SJCRH30 (cell line): ENCODE measurements at regions not wholly inside any gene's neighbourhood (a gene's known extent, or its start where the extent isn't known, plus 50 kb on each side); places are given as distances from the start of the nearest gene placed in this dataset.

Experiments used
- DNase-seq, 2 experiments: peaks; one replicate each; pipeline ENCODE4 v3.0.0-alpha.2; 2015 to 2020
- H3K27ac ChIP-seq: fragments of 250-450 bp; sonication (Bioruptor Pico); 2 replicates; pipeline ENCODE4 v1.5.1; 2020; ENCODE audit warnings: mild to moderate bottlenecking, moderate library complexity
- H3K27me3 ChIP-seq: fragments of 250-450 bp; sonication (Bioruptor Pico); 2 replicates; pipeline ENCODE4 v1.5.1; 2020; ENCODE audit warnings: mild to moderate bottlenecking, moderate library complexity
- H3K36me3 ChIP-seq: fragments of 250-450 bp; sonication (Bioruptor Pico); 2 replicates; pipeline ENCODE4 v1.5.1; 2020; ENCODE audit warnings: mild to moderate bottlenecking, moderate library complexity
- H3K4me1 ChIP-seq: fragments of 250-450 bp; sonication (Bioruptor Pico); 2 replicates; pipeline ENCODE4 v1.5.1; 2020; ENCODE audit warnings: mild to moderate bottlenecking, moderate library complexity
- H3K4me3 ChIP-seq: fragments of 250-450 bp; sonication (Bioruptor Pico); 2 replicates; pipeline ENCODE4 v1.5.1; 2020; ENCODE audit warnings: mild to moderate bottlenecking, moderate library complexity
- H3K9me3 ChIP-seq: fragments of 250-450 bp; sonication (Bioruptor Pico); replicated peaks from 2 replicates; pipeline ENCODE4 v1.5.1; 2020; ENCODE audit warnings: mild to moderate bottlenecking, moderate library complexity

DNA sequence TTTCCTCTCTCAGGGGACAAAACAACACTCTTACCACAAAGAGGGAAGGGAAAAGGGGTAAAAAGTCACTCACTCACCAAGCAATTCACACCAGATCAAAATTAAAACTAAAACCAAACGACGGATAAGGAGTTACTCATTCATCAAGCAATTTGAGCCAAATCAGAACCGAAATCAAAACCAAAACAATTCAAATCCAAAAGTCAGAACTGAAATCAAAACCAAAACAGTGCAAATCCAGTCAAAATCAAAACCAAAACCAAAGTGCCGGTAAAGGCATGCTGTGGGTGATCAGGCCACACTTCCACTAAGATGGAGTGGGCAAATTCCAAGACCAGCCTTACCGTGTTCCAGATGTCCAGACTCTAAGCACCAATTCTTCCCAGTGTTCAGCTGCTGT is 717.9 kb downstream of the AMY1C start:
- Histone ChIP-seq H3K4me3 (no peak overlapping the region), H3K4me1 (no peaks in the 10 kb centered on the region), H3K36me3 (no peaks in the 10 kb centered on the region), H3K9me3 (no peaks in the 10 kb centered on the region), H3K27me3 (no peaks in the 10 kb centered on the region; the same call in 1 of the 2 replicates), H3K27ac (no peak overlapping the region)
- DNase-seq = no peak

GRCh38 chr1:104468282-104468681 is 718.6 kb downstream of the AMY1C start:
- DNase-seq = no peak
- Histone ChIP-seq H3K9me3 (no peaks in the 10 kb centered on the region), H3K27me3 (no peaks in the 10 kb centered on the region; the same call in 1 of the 2 replicates), H3K4me1 (no peaks in the 10 kb centered on the region), H3K27ac (no peak overlapping the region), H3K36me3 (no peaks in the 10 kb centered on the region), H3K4me3 (no peak overlapping the region)

DNA sequence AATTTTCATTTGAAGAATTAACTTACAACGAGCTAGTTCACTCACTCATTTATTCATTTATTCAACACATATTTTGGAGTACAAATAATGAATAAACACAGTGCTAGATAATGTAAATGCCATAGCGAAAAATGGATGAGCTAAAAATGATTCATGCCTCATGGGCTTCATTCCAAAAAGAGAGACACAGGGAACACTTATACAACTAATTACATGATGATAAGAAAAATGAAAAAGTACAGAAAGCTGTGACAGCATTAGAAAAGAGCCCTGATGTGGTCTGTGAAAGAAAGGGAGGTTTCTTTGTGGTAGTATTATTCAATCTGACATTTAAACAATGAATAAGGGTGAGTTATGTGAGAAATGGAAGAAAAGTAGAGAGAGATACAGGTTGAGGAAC is 726.4 kb downstream of the AMY1C start:
- Histone ChIP-seq H3K4me1 (no peaks in the 10 kb centered on the region), H3K36me3 (no peaks in the 10 kb centered on the region), H3K9me3 (no peaks in the 10 kb centered on the region), H3K4me3 (no peak overlapping the region), H3K27ac (no peak overlapping the region), H3K27me3 (peaks cover 14% of the 10 kb centered on the region)
- no peak for DNase-seq

- H3K27me3 ChIP-seq = no peaks in the 10 kb centered on the region
- H3K27ac ChIP-seq = no peak overlapping the region
- H3K9me3 ChIP-seq = no peaks in the 10 kb centered on the region
- H3K36me3 ChIP-seq = no peaks in the 10 kb centered on the region
- no peaks in the 10 kb centered on the region for H3K4me1 ChIP-seq
- DNase-seq = no peak
- H3K4me3 ChIP-seq = no peak overlapping the region
Measured at GRCh38 chr1:104488296-104489015, 738.8 kb downstream of the AMY1C start.

- H3K9me3 ChIP-seq = no peaks in the 10 kb centered on the region
Measured at GRCh38 chr1:104526158-104526795, 776.6 kb downstream of the AMY1C start.

GRCh38 chr1:104531990-104532389 is 782.3 kb downstream of the AMY1C start:
- no peaks in the 10 kb centered on the region for H3K27me3 ChIP-seq
- H3K27ac ChIP-seq = no peak overlapping the region
- no peak for DNase-seq
- H3K4me3 ChIP-seq = no peak overlapping the region
- H3K4me1 ChIP-seq = no peaks in the 10 kb centered on the region
- H3K9me3 ChIP-seq = no peaks in the 10 kb centered on the region
- H3K36me3 ChIP-seq = no peaks in the 10 kb centered on the region

More at GRCh38 chr1:104526158-104526795, 776.6 kb downstream of the AMY1C start:
- Histone ChIP-seq H3K4me3 (no peak overlapping the region), H3K36me3 (no peaks in the 10 kb centered on the region), H3K27ac (no peak overlapping the region), H3K4me1 (no peaks in the 10 kb centered on the region), H3K27me3 (no peaks in the 10 kb centered on the region)
- DNase-seq = no peak

GRCh38 chr1:104574620-104575019 is 824.9 kb downstream of the AMY1C start:
- no peak overlapping the region for H3K4me3 ChIP-seq

GRCh38 chr1:104592926-104593325 is 843.2 kb downstream of the AMY1C start:
- H3K4me3 ChIP-seq = no peak overlapping the region
- no peaks in the 10 kb centered on the region for H3K9me3 ChIP-seq
- H3K27ac ChIP-seq = no peak overlapping the region
- no peak for DNase-seq
- no peaks in the 10 kb centered on the region for H3K36me3 ChIP-seq
- H3K4me1 ChIP-seq = no peaks in the 10 kb centered on the region
- H3K27me3 ChIP-seq = no peaks in the 10 kb centered on the region

More at GRCh38 chr1:104574620-104575019, 824.9 kb downstream of the AMY1C start:
- H3K9me3 ChIP-seq = no peaks in the 10 kb centered on the region
- H3K36me3 ChIP-seq = no peaks in the 10 kb centered on the region
- H3K4me1 ChIP-seq = no peaks in the 10 kb centered on the region
- no peak overlapping the region for H3K27ac ChIP-seq
- H3K27me3 ChIP-seq = no peaks in the 10 kb centered on the region
- DNase-seq = no peak

DNA sequence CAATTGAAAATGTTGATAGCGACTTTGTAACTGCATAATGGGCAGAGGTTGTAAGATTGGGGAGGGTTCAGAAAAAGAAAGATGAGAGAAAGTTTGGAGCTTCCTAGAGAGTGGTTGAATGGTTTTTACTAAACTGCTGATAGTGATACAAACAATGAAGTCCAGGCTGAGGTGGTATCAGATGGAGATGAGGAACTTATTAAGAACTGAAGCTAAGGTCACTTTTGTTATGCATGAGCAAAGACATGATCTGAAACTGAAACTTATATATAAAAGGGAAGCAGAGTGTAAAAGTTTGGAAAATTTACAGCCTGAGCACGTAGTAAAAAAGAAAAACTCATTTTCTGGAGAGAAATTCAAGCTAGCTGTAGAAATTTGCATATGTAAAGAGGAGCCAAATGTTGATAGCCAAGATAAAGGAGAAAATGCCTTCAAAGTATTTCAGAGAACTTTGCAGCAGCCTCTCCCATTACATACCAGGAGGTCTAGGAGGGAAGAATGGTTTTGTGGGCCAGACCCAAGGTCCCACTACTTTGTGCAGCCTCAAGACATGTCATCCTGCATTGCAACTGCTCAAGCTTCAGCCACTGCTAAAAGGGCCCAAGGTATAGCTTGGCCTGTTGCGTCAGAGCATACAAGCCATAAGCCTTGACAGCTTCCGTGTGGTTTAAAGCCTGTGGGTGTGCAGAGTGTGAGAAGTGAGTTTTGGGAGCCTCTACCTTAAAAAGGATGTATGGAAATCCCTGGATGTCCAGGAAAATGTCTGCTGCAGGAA is 843.9 kb downstream of the AMY1C start:
- no peaks in the 10 kb centered on the region for H3K4me1 ChIP-seq
- no peak for DNase-seq

GRCh38 chr1:104617474-104617873 is 867.8 kb downstream of the AMY1C start:
- Histone ChIP-seq H3K27me3 (no peaks in the 10 kb centered on the region), H3K27ac (no peak overlapping the region), H3K4me1 (no peaks in the 10 kb centered on the region), H3K36me3 (no peaks in the 10 kb centered on the region), H3K4me3 (no peak overlapping the region), H3K9me3 (no peaks in the 10 kb centered on the region; the same call in 1 of the 2 replicates)
- DNase-seq = no peak

More for the DNA sequence above, 843.9 kb downstream of the AMY1C start:
- H3K27ac ChIP-seq = no peak overlapping the region
- H3K9me3 ChIP-seq = no peaks in the 10 kb centered on the region
- no peaks in the 10 kb centered on the region for H3K36me3 ChIP-seq
- no peaks in the 10 kb centered on the region for H3K27me3 ChIP-seq
- no peak overlapping the region for H3K4me3 ChIP-seq

- no peak for DNase-seq
- Histone ChIP-seq H3K4me1 (no peaks in the 10 kb centered on the region), H3K4me3 (no peak overlapping the region), H3K27ac (no peak overlapping the region), H3K27me3 (no peaks in the 10 kb centered on the region), H3K9me3 (no peaks in the 10 kb centered on the region; the same call in 1 of the 2 replicates), H3K36me3 (no peaks in the 10 kb centered on the region)
Measured at GRCh38 chr1:104621221-104621620, 871.5 kb downstream of the AMY1C start.

GRCh38 chr1:104624538-104624937 is 874.8 kb downstream of the AMY1C start:
- Histone ChIP-seq H3K36me3 (no peaks in the 10 kb centered on the region), H3K4me1 (no peaks in the 10 kb centered on the region), H3K9me3 (no peaks in the 10 kb centered on the region), H3K4me3 (no peak overlapping the region), H3K27ac (no peak overlapping the region), H3K27me3 (no peaks in the 10 kb centered on the region)
- DNase-seq = no peak

- H3K27me3 ChIP-seq = no peaks in the 10 kb centered on the region
- no peak overlapping the region for H3K27ac ChIP-seq
- no peaks in the 10 kb centered on the region for H3K4me1 ChIP-seq
- no peaks in the 10 kb centered on the region for H3K9me3 ChIP-seq
- H3K36me3 ChIP-seq = no peaks in the 10 kb centered on the region
- no peak for DNase-seq
- H3K4me3 ChIP-seq = no peak overlapping the region
Measured at GRCh38 chr1:104629589-104629988, 879.9 kb downstream of the AMY1C start.

DNA sequence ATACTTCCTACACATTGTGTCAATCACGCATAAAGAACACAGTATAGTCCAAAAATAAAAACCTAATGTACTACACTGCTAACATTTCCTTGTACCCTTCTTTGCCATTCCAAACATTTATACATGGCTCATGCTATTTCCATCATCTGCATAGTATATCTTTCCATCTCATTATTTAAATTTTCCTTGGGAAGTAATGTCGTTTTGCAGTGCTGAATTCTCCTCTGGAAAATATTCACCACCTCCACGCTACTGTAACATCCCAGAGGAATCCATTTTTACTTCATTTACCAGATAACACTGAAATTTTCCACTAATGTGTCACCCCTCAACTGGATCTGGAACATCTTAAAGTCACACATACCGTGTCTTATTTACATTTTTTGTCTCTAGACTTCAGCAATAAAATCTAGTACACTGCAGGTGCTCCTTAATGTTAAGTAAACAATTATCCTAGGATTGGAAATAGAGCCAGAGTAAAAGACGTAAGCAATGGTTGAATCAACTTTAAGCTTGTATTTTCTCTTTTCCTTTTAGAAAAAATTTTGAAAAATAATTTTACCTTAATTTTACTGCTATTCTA is 881.0 kb downstream of the AMY1C start:
- H3K27me3 ChIP-seq = no peaks in the 10 kb centered on the region
- DNase-seq = no peak
- H3K4me1 ChIP-seq = no peaks in the 10 kb centered on the region

DNA sequence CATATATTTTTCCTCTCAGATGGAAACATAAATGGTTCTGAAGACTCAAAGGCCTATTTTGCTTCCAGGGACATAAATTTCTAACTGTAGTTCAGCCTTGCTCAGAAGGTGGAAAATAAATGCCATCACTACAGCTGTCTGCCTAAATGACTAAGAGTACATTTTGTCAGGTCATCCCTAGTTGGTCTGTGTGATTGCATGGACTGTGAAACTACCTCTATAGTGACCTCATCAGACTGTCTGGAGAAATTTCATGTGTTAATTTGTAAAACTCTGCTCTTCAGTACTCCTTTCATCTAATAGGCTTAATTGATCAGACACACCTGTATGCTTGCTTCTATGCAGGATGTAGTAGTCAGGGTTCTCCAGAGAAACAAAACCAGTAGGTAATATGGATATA is 886.9 kb downstream of the AMY1C start:
- Histone ChIP-seq H3K4me3 (no peak overlapping the region), H3K9me3 (no peaks in the 10 kb centered on the region), H3K4me1 (no peaks in the 10 kb centered on the region), H3K27me3 (no peaks in the 10 kb centered on the region), H3K27ac (no peak overlapping the region), H3K36me3 (no peaks in the 10 kb centered on the region)
- DNase-seq = peak in 1 of 2 experiments; percentile 2

More for the DNA sequence above, 881.0 kb downstream of the AMY1C start:
- H3K27ac ChIP-seq = no peak overlapping the region
- no peak overlapping the region for H3K4me3 ChIP-seq
- no peaks in the 10 kb centered on the region for H3K36me3 ChIP-seq
- H3K9me3 ChIP-seq = no peaks in the 10 kb centered on the region
